Right atrium auricular region (tissue), 2 donors: ENCODE measurements at regions not wholly inside any gene's neighbourhood (a gene's known extent, or its start where the extent isn't known, plus 50 kb on each side); places are given as distances from the start of the nearest gene placed in this dataset.

Source experiments
- DNase-seq: peaks from one replicate; pipeline ENCODE4 v3.0.0-alpha.2; 2019; ENCODE audit warnings: low spot score
- H3K27ac ChIP-seq, 2 donors: fragments of 200-600 bp; sonication (generic); 1 replicate in 1 of 2; 2 replicates in 1 of 2; pipeline ENCODE4 v1.5.1; 2016 to 2019
- H3K27me3 ChIP-seq, 2 donors: fragments of 200-600 bp; sonication (generic); one replicate each; pipeline versions ENCODE4 v1.5.1 to v1.6.0; 2017 to 2019
- H3K36me3 ChIP-seq: fragments of 200-600 bp; sonication (generic); one replicate; pipeline ENCODE4 v1.5.1; 2016
- H3K4me1 ChIP-seq, 2 donors: fragments of 200-600 bp; sonication (generic); one replicate each; pipeline versions ENCODE4 v1.5.1 to v1.6.0; 2017 to 2019
- H3K4me3 ChIP-seq, 2 donors: fragments of 200-600 bp; sonication (generic); 1 replicate in 1 of 2; 2 replicates in 1 of 2; pipeline ENCODE4 v1.5.1; 2017 to 2019; ENCODE audit warnings: mild to moderate bottlenecking in 1 of 2, moderate library complexity in 1 of 2
- H3K9me3 ChIP-seq, 2 donors: fragments of 200-600 bp; sonication (generic); one replicate each; pipeline ENCODE4 v1.5.1; 2019
- TF ChIP-seq, protein P1 (sequence below), 2 donors: fragments of 200-600 bp; sonication (generic); IDR thresholded peaks; one replicate each; pipeline ENCODE4 v1.5.1; 2019; ENCODE audit warnings: antibody characterized with exemption in 2 of 2

GRCh38 chr7:46810986-46811385, 770.9 kb downstream of the TNS3 start:
- peak overlapping the region in 1 of 2 donors; percentile 63 for H3K27ac ChIP-seq
- no peaks in the 10 kb centered on the region for H3K36me3 ChIP-seq
- H3K9me3 ChIP-seq = no peaks in the 10 kb centered on the region
- peaks cover 0 to 16% of the 10 kb centered on the region in 2 donors for H3K4me1 ChIP-seq
- TF ChIP-seq, protein P1, sequence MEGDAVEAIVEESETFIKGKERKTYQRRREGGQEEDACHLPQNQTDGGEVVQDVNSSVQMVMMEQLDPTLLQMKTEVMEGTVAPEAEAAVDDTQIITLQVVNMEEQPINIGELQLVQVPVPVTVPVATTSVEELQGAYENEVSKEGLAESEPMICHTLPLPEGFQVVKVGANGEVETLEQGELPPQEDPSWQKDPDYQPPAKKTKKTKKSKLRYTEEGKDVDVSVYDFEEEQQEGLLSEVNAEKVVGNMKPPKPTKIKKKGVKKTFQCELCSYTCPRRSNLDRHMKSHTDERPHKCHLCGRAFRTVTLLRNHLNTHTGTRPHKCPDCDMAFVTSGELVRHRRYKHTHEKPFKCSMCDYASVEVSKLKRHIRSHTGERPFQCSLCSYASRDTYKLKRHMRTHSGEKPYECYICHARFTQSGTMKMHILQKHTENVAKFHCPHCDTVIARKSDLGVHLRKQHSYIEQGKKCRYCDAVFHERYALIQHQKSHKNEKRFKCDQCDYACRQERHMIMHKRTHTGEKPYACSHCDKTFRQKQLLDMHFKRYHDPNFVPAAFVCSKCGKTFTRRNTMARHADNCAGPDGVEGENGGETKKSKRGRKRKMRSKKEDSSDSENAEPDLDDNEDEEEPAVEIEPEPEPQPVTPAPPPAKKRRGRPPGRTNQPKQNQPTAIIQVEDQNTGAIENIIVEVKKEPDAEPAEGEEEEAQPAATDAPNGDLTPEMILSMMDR (IDR thresholded peaks at IDR 0.05) = no peak
- H3K4me3 ChIP-seq = no peak overlapping the region
- H3K27me3 ChIP-seq = no peaks in the 10 kb centered on the region
- no peak for DNase-seq

GRCh38 chr7:46809886-46810285, 772.0 kb downstream of the TNS3 start:
- Histone ChIP-seq H3K4me3 (no peak overlapping the region), H3K27ac (no peak overlapping the region), H3K9me3 (no peaks in the 10 kb centered on the region), H3K27me3 (no peaks in the 10 kb centered on the region), H3K36me3 (no peaks in the 10 kb centered on the region), H3K4me1 (peaks cover 0 to 16% of the 10 kb centered on the region in 2 donors)
- no peak for DNase-seq
- TF ChIP-seq, protein P1 (IDR thresholded peaks at IDR 0.05) = no peak

DNA sequence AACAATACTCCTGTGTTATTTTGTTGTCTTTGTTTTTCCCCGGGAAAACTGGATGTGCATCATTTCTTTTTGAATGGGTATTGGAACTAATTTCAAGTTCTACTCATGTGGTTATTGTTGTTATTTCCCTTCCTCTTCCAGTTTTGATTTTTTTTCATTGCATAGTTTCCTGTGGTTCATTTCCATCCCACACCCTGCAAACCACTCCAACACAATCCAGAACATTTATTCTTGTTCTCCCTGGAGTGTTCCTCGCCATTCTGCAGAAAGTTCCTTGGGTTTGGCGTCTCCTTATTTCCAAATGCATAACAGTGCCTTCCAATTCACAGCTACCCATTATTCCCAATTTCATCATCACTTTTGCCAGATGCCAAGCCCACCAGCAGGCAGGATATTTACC, 775.1 kb downstream of the TNS3 start:
- Histone ChIP-seq H3K4me1 (peaks cover 0 to 11% of the 10 kb centered on the region in 2 donors), H3K9me3 (no peaks in the 10 kb centered on the region), H3K36me3 (no peaks in the 10 kb centered on the region), H3K27me3 (no peaks in the 10 kb centered on the region), H3K4me3 (no peak overlapping the region), H3K27ac (no peak overlapping the region)
- no peak for DNase-seq
- TF ChIP-seq, protein P1 (IDR thresholded peaks at IDR 0.05) = no peak

- H3K27ac ChIP-seq = no peak overlapping the region
- no peaks in the 10 kb centered on the region for H3K4me1 ChIP-seq
- no peaks in the 10 kb centered on the region for H3K27me3 ChIP-seq
- DNase-seq = no peak
- TF ChIP-seq, protein P1 (IDR thresholded peaks at IDR 0.05) = no peak
- no peak overlapping the region for H3K4me3 ChIP-seq
- H3K9me3 ChIP-seq = no peaks in the 10 kb centered on the region
- no peaks in the 10 kb centered on the region for H3K36me3 ChIP-seq
Observed at GRCh38 chr7:46802479-46802878, 779.4 kb downstream of the TNS3 start.

DNA sequence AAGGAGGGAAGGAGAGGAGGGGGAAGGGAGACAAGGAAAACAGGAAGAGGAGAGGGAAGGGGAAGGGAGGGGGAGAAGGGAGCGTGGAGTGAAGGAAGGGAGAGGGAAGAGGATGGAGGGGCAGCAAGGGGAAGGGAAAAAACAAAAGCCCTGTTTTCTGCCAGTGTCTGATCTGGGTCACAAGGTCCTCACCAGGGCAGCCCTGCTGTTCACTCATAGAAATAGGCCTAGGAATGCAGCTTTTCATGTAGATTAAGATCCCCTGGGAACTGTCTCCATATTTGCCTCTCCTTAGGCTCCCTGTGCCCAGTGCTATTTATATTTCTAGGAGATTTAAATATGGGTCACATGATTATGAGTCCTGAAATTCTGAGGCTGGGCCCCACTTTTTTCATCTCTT, 790.7 kb downstream of the TNS3 start:
- Histone ChIP-seq H3K27ac (no peak overlapping the region), H3K9me3 (no peaks in the 10 kb centered on the region), H3K36me3 (no peaks in the 10 kb centered on the region), H3K27me3 (no peaks in the 10 kb centered on the region), H3K4me3 (no peak overlapping the region), H3K4me1 (no peaks in the 10 kb centered on the region)
- TF ChIP-seq, protein P1 (IDR thresholded peaks at IDR 0.05) = no peak
- DNase-seq = no peak

- TF ChIP-seq, protein P1 (IDR thresholded peaks at IDR 0.05) = no peak
- DNase-seq = no peak
- no peaks in the 10 kb centered on the region for H3K27me3 ChIP-seq
- no peaks in the 10 kb centered on the region for H3K36me3 ChIP-seq
- no peaks in the 10 kb centered on the region for H3K4me1 ChIP-seq
- H3K27ac ChIP-seq = no peak overlapping the region
- H3K9me3 ChIP-seq = no peaks in the 10 kb centered on the region
- no peak overlapping the region for H3K4me3 ChIP-seq
Observed at GRCh38 chr7:46786995-46787394, 794.9 kb downstream of the TNS3 start.
